ENCODE measurements at regions not wholly inside any gene's neighbourhood (a gene's known extent, or its start where the extent isn't known, plus 50 kb on each side); places are given as distances from the start of the nearest gene placed in this dataset.

DNA sequence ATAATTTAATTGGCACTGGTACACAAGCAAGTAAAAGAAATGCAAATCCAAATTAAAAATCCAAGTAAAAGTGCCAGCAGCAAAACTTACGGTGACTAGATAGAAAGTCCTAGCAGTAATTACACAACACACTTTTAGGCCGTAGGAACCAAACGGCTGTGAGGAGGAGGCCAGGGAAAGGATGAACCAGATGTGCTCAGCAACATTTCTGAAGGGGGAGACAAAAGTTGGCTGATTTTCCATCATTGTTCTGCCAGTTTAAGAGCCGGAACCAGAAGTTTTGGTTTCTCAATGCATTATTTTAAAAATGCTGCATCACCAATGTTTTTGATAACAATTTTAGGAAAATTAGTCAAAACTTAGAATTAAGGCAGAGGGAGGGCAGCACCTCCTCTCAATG lies 68.7 kb upstream of the ENPP6 start:
- Mint-ChIP-seq H3K9me3 (no peaks in the 10 kb centered on the region), H3K27me3 (ENCODE audit: low read depth) (no peaks in the 10 kb centered on the region), H3K4me1 (peaks cover 16 to 17% of the 10 kb centered on the region in 2 experiments), H3K27ac (no peak overlapping the region), H3K36me3 (ENCODE audit: insufficient read depth in 1 of 3, low read depth in 3 of 3) (no peaks in the 10 kb centered on the region), H3K4me3 (no peak overlapping the region)
- no peak overlapping the region for H4K8ac ChIP-seq (replicated peaks; ENCODE audit: insufficient read length, low read depth, low read length)
- H3K56ac ChIP-seq (ENCODE audit: insufficient read length, low read depth, low read length): no peak overlapping the region
- no peaks in the 10 kb centered on the region for H3K79me2 ChIP-seq (ENCODE audit: insufficient read depth, low read length)
- no peak overlapping the region for H2BK12ac ChIP-seq (ENCODE audit: insufficient read length, low read depth, low read length)
- TF ChIP-seq, protein P1, sequence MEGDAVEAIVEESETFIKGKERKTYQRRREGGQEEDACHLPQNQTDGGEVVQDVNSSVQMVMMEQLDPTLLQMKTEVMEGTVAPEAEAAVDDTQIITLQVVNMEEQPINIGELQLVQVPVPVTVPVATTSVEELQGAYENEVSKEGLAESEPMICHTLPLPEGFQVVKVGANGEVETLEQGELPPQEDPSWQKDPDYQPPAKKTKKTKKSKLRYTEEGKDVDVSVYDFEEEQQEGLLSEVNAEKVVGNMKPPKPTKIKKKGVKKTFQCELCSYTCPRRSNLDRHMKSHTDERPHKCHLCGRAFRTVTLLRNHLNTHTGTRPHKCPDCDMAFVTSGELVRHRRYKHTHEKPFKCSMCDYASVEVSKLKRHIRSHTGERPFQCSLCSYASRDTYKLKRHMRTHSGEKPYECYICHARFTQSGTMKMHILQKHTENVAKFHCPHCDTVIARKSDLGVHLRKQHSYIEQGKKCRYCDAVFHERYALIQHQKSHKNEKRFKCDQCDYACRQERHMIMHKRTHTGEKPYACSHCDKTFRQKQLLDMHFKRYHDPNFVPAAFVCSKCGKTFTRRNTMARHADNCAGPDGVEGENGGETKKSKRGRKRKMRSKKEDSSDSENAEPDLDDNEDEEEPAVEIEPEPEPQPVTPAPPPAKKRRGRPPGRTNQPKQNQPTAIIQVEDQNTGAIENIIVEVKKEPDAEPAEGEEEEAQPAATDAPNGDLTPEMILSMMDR (conservative IDR thresholded peaks at IDR 0.05): no peak
- no CpG with 5 or more reads among the region's 4 CpGs for whole genome bisulfite sequencing (ENCODE audit: extremely low coverage, insufficient read length, low lambda C conversion rate)
- H4K91ac ChIP-seq (ENCODE audit: insufficient read length, low read depth, low read length): no peak overlapping the region
- H3K79me1 ChIP-seq (ENCODE audit: insufficient read depth, low read depth, low read length, poor library complexity, severe bottlenecking): no peaks in the 10 kb centered on the region
- no peak overlapping the region for H3K9ac ChIP-seq (ENCODE audit: extremely low read depth, insufficient read length, low read length)
- H3K4ac ChIP-seq (ENCODE audit: low read depth, low read length): no peak overlapping the region
- no peak overlapping the region for H2AK5ac ChIP-seq (ENCODE audit: insufficient read length, low read length)
- H4K5ac ChIP-seq (ENCODE audit: insufficient read length, low read depth, low read length): no peak overlapping the region
- no peak overlapping the region for H2BK120ac ChIP-seq (ENCODE audit: low read depth, low read length, poor library complexity, severe bottlenecking)
- H3K27ac ChIP-seq (ENCODE audit: insufficient read length, low read depth, low read length): no peak overlapping the region
- H2BK15ac ChIP-seq (ENCODE audit: low read depth, low read length): no peak overlapping the region
- H3K23ac ChIP-seq (ENCODE audit: insufficient read length, low read depth, low read length): no peak overlapping the region
- H3K4me2 ChIP-seq (ENCODE audit: insufficient read depth, insufficient read length, low read length): no peak overlapping the region
- no peaks in the 10 kb centered on the region for H3K9me3 ChIP-seq (ENCODE audit: control insufficient read depth, low read depth, low read length)
- H3K27me3 ChIP-seq (ENCODE audit: insufficient read depth, low read length): no peaks in the 10 kb centered on the region
- H3T11ph ChIP-seq (ENCODE audit: low read length): no peak overlapping the region
- H3K18ac ChIP-seq (ENCODE audit: insufficient read length, low read depth, low read length): no peak overlapping the region
- no peak overlapping the region for H3K14ac ChIP-seq (ENCODE audit: insufficient read depth, low read length)
- no peak overlapping the region for H2BK20ac ChIP-seq (ENCODE audit: low read depth, low read length, poor library complexity, severe bottlenecking)
- no peak overlapping the region for H2AFZ ChIP-seq (ENCODE audit: low read length)
- no peaks in the 10 kb centered on the region for H4K20me1 ChIP-seq (ENCODE audit: control insufficient read depth, insufficient read depth, insufficient read length)
- no peak for DNase-seq
- H3K4me1 ChIP-seq (ENCODE audit: insufficient read depth, low read length): no peaks in the 10 kb centered on the region
- H3K23me2 ChIP-seq (ENCODE audit: insufficient read length, low read depth, low read length, poor library complexity, severe bottlenecking): peaks cover 4% of the 10 kb centered on the region
- H2BK5ac ChIP-seq (ENCODE audit: insufficient read length, low read length): no peak overlapping the region
